Fibroblast of mammary gland (primary cell): ENCODE measurements at regions not wholly inside any gene's neighbourhood (a gene's known extent, or its start where the extent isn't known, plus 50 kb on each side); places are given as distances from the start of the nearest gene placed in this dataset.

Experiments used
- DNase-seq: peaks from one replicate; pipeline ENCODE4 v3.0.0-alpha.2; 2010; ENCODE audit warnings: low read depth
- H3K4me3 ChIP-seq: 2 replicates; pipeline ENCODE4 v1.5.1; 2011; ENCODE audit warnings: low read depth, mild to moderate bottlenecking, low read length, moderate library complexity; ENCODE audit not compliant: control insufficient read depth
- TF ChIP-seq, protein P1 (sequence below): conservative IDR thresholded peaks from 2 replicates; pipeline ENCODE4 v1.5.1; 2011; ENCODE audit warnings: low read depth, low read length, inconsistent platforms; ENCODE audit not compliant: control insufficient read depth, insufficient read depth

DNA sequence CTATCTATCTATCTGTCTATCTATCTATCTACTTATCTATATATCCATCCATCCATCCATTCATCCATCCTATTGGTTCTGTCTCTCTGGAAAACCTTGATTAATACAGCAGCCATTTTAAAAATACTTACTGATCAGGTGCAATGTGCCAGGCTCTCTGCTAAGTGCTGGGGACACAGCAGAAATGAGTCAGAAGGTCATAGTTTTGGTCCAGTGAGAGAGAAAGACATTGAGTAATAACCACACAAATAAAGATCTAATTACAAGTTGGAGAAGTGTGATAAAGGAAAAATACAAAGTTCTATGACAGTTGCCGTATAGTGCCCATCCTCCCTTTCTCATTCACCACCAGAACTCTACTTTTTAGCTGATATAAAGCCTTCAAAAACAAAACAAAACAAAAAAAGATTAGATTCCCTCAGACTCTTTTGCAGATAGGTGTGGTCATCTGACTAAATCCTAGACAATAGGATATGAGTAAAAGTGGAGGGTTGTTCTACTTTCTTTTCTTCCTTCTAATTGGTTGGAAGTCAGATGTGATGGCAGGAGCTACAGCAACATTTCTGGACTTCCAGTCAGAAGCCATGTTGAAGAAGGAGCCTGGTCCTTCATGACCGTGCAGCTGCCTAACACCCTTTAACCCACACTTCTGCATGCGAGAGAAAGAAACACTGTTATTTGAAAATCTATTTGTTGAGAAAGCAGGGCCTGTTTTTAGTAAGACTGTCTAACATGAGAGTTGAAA, 72.0 kb upstream of the TOX3 start:
- DNase-seq: no peak
- no peak overlapping the region for H3K4me3 ChIP-seq
- TF ChIP-seq, protein P1, sequence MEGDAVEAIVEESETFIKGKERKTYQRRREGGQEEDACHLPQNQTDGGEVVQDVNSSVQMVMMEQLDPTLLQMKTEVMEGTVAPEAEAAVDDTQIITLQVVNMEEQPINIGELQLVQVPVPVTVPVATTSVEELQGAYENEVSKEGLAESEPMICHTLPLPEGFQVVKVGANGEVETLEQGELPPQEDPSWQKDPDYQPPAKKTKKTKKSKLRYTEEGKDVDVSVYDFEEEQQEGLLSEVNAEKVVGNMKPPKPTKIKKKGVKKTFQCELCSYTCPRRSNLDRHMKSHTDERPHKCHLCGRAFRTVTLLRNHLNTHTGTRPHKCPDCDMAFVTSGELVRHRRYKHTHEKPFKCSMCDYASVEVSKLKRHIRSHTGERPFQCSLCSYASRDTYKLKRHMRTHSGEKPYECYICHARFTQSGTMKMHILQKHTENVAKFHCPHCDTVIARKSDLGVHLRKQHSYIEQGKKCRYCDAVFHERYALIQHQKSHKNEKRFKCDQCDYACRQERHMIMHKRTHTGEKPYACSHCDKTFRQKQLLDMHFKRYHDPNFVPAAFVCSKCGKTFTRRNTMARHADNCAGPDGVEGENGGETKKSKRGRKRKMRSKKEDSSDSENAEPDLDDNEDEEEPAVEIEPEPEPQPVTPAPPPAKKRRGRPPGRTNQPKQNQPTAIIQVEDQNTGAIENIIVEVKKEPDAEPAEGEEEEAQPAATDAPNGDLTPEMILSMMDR: no peak

DNA sequence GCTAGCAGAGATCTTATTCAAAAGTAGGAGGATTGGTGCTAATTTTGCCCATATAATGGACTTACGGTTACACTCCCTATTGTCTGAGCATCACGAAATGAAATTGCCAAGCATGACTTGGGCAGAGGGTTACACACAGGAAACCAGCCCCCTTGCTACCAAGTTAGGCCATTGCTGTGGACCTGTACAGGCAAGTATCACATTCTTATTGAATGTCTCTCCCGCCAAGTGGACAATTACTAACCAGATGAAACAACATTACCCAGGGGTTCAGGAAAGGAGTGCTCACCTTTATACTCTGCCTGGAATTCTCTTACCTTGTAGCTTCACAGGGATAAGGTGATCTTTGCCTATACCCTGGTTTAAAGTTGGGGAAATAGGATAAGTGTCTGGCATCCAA, 70.6 kb upstream of the TOX3 start:
- DNase-seq: no peak
- H3K4me3 ChIP-seq: no peak overlapping the region
- TF ChIP-seq, protein P1: no peak

DNA sequence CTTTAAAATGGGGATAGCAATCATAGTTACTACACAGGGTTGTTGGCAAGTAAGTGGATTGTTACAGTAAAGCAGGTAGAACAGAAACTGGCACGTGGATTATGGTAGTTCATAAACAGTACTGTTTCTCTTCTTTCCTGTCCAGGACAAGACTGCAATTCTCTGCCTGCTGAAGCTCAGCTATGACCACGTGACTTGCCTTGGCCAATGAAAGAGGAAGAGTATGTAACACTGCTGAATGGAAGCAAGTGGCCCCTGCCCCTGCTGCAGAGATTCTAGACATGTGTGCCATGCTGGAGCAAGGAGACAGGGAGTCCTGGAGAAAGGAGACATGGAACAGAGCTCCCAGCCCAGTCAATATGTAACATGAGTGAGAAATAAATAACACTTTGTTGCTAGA, 66.6 kb upstream of the TOX3 start:
- no peak for DNase-seq
- H3K4me3 ChIP-seq: no peak overlapping the region
- TF ChIP-seq, protein P1: no peak

DNA sequence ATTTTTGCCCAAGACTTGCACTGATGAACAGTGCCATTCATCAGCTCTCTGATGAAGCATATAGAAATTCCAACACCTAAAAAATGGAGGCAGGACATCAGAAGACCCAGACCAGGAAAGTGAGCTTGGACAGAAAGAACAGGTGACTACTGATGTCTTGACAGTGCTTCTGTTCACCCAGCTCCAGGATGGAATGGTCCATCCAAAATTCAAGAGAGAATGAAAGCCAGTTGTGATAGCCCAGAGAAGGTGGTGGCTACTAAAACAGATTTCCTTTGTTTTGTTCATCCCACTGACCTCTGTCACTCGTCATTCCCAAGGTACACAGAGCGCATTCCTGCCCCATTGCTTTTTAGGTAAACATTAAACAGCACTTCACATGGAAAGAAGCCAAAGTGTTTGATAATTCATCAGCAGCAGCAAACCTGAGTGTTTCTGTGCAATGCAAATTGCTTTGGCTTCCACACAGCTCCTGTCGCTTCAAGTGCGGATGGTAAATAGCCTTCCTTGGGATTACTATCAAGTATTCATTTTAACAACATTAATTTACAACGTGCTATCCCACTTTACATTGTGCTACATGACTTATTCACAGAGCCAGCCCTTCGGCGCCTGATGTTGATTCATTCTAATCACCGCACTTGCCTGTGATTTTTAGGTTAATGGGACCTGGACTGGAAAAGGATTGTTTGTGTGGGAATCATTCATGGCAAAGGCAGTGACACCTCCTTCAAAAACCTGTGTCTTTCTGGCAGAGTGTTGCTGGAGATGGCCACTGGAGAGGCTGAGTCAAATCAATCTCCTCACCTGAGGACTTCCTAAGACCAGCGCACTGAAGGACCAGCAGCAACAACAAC, 65.1 kb upstream of the TOX3 start:
- TF ChIP-seq, protein P1: no peak
- no peak for DNase-seq
- no peak overlapping the region for H3K4me3 ChIP-seq

DNA sequence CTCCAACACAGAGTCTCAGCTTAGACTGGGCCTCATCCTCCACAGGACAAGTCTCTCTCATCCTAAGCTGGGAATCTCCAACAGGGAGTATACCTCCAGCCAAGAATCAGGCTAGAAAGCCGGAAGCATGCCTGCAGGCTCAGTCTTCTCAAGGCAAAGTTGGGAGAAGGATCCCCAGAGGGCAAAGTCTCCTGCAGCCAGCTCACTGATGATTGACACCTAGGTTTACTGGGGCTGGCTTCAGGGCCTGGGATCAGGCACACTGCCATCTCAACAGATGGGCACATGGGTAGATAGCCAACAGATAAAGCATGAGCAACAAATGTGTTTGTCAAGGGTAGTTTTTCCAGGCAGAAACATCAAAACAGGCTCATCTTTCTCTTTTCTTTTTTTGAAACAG, 56.1 kb upstream of the TOX3 start:
- TF ChIP-seq, protein P1: no peak
- no peak overlapping the region for H3K4me3 ChIP-seq

DNA sequence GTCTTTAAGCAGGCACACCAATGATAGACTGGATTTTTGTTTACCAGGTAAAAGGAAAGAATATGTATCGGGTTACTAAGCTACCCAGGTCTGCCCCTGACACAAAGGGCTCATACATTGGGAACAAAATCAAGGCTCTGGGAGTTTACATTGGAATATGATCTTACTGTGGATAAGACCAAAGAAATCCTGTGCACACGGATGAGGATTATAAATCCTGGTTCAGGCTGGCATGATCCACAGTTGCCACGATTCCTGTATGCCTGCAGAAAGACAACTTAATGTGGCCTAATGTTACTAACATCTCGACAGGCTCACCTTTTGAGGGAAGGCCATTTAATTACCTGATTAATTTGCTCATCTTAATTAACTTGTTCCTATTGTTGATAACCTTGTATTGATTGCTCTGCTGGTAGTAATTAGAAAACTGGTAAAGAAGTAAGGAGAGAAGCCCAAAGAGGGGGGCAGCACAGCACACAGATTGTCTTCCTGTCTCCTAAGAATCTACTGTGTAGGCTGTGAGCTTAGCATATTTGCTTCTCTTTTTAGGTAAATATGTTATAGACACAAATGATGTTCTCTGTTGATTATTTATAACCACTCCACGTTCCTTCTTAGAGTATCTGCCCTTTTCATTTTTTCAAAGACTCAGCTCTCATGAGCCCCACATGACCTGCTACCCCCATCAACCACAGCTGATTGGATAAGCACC, 51.0 kb upstream of the TOX3 start:
- TF ChIP-seq, protein P1: no peak
- H3K4me3 ChIP-seq: no peak overlapping the region
- no peak for DNase-seq

More for the DNA sequence above, 56.1 kb upstream of the TOX3 start:
- no peak for DNase-seq
